ENCODE measurements at regions not wholly inside any gene's neighbourhood (a gene's known extent, or its start where the extent isn't known, plus 50 kb on each side); places are given as distances from the start of the nearest gene placed in this dataset.
"Not testable (repeated sequence)": the region's sequence is repeated elsewhere in the genome, so short reads cannot be mapped to it uniquely, and the experiment has no call there.

DNA sequence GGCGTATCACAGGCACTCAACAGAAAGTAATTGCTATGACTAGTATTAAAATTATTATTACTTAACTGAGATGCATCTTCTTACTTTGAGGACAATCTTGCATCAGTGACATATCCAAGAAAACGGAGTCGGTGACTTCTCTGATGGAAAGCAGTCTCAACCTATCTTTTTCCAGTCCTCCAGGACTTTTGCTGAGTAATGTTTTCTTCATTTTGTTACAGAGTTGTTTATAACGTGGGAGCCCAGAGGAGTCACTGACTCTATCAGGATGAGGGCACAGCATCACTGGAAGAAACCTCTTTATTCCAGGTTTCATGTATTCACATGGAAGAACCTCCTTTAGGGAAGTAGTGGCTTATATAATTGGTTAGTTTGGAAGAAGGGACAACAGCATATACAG, 51.5 kb upstream of the MELK start:
- Mint-ChIP-seq H3K4me1 (no peaks in the 10 kb centered on the region), H3K4me3 (no peak overlapping the region), H3K27me3 (peaks cover 4% of the 10 kb centered on the region), H3K9me3 (no peaks in the 10 kb centered on the region), H3K27ac (no peak overlapping the region), H3K36me3 (ENCODE audit: low read depth) (no peaks in the 10 kb centered on the region)
- DNase-seq, result no peak
- ChIA-PET CTCF (no interaction called here), POLR2A (no interaction called here)

DNA sequence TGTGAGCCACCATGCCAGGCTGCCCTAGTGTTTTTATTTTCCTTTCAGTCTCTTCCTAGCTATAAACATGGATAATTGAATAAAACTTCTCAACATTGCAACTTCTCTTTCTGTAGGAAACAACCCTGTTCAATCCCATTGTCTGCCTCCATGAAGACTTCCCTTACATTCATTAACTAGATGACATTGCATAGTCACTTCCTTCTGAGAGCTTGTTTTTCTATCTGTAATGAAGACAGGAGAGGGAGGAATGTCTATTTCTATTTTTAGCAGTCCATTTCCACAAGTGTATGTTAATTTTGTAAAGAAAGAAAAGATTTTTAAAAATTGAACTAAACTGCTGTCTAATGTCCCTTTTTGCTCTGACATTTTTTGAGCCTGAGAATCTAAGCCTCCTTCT, 55.6 kb upstream of the MELK start:
- H3K4me1 Mint-ChIP-seq, result no peaks in the 10 kb centered on the region
- DNase-seq, result no peak
- no peaks in the 10 kb centered on the region for H3K36me3 Mint-ChIP-seq (ENCODE audit: low read depth)
- no peaks in the 10 kb centered on the region for H3K9me3 Mint-ChIP-seq
- peaks cover 10% of the 10 kb centered on the region for H3K27me3 Mint-ChIP-seq
- ChIA-PET POLR2A (interaction anchor here (0.6 kb wide), 1 partner anchor 11 kb away, joined by 4 read pairs; no protein-coding TSS in a partner anchor), CTCF (interaction anchor here (0.7 to 0.9 kb wide), 2 partner anchors 44 to 110 kb away, joined by 3 read pairs; no protein-coding TSS in a partner anchor)
- H3K4me3 Mint-ChIP-seq, result no peak overlapping the region
- H3K27ac Mint-ChIP-seq, result no peak overlapping the region

DNA sequence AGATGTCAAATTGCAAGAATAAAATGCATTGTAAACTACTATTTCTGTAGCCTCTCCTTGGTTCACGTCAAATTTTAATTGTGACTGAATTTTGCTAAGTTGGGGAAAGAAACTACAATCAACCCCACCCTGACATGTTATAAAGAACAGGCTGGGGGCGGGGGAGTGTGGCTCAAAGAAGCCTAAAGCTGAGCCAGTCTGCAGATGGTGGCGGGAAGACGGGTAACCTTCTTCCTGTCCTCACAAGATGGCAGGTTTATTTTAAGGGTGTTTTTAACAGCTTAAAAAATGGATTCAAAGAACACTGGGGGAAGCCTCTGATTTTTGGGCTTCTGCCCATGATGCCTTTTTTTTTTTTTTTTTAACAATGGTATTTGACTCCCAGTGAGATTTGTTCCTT, 68.5 kb upstream of the MELK start:
- Mint-ChIP-seq H3K27ac (no peak overlapping the region), H3K4me3 (no peak overlapping the region), H3K9me3 (no peaks in the 10 kb centered on the region), H3K4me1 (peaks cover 16% of the 10 kb centered on the region), H3K27me3 (peaks cover 8% of the 10 kb centered on the region), H3K36me3 (ENCODE audit: low read depth) (no peaks in the 10 kb centered on the region)
- ChIA-PET CTCF (interaction anchor here (1.2 kb wide), 1 partner anchor 97 kb away, joined by 8 read pairs; no protein-coding TSS in a partner anchor), POLR2A (interaction anchor here (1.6 kb wide), 1 partner anchor 16 kb away, joined by 6 read pairs; no protein-coding TSS in a partner anchor)
- no peak for DNase-seq

DNA sequence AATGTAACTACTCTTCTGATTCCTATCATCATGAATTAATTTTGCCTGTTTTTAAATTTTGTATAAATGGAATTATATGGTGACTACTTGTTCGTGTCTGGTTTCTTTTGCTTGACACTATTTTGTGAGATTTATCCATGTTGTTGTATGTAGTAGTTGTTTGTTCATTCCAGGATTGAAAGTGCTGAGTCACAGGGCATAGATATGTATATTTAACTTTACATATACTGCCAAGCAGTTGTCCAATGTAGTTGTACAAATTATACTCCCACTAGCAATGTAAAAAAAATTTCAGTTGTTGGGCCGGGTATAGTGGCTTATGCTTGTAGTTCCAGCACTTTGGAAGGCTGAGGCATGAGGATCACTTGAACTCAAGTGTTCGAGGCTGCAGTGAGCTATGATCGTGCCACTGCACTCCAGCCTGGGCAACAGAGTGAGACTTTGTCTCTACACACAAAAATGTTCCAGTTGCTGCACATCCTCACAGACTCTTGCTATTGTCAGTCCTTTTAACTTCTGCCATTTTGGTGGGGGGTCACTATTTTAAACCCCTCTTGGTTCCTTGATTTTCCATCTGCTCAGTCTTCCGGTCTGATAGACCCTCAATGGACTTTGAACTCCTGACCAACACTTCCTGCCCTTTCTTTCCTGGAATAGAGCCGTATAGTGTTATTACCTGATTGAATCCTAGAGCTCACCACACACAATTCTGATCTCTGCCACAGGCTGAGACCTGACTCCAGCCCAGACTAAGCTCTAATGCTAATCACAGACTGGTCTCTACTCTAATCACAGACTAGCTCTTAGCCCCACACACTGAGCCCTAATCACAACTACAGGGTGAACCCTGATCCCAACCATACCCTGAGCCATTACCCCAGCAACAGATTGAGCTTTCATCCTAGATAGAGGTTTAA, 69.3 kb upstream of the MELK start:
- Mint-ChIP-seq H3K27me3 (peaks cover 3% of the 10 kb centered on the region), H3K27ac (no peak overlapping the region), H3K36me3 (ENCODE audit: low read depth) (no peaks in the 10 kb centered on the region), H3K9me3 (no peaks in the 10 kb centered on the region), H3K4me3 (no peak overlapping the region), H3K4me1 (peaks cover 16% of the 10 kb centered on the region)
- CTCF ChIA-PET, result interaction anchor here (1.2 kb wide), 1 partner anchor 96 kb away, joined by 8 read pairs; no protein-coding TSS in a partner anchor
- POLR2A ChIA-PET, result interaction anchor here (0.7 to 1.6 kb wide), 2 partner anchors 15 to 44 kb away, joined by 3 to 6 read pairs; no protein-coding TSS in a partner anchor
- DNase-seq, result no peak

DNA sequence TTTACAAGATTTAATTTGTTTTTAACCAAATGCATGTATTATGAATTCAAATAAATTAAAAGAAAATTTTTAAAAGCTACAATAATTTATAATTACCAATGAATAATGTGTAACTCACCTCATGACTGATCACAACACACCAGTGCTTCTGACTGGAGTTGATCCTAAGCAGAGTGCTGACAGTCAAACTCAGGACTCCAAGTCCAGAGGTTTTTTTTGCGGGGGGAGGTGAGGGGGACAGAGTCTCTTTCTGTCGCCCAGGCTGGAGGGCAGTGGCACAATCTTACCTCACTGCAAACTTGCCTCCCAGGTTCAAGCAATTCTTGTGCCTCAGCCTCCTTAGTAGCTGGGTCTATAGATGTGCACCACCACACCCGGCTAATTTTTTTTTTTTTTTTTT, 71.0 kb upstream of the MELK start:
- H3K9me3 Mint-ChIP-seq, result no peaks in the 10 kb centered on the region
- peaks cover 16% of the 10 kb centered on the region for H3K4me1 Mint-ChIP-seq
- H3K4me3 Mint-ChIP-seq, result no peak overlapping the region
- no peaks in the 10 kb centered on the region for H3K36me3 Mint-ChIP-seq (ENCODE audit: low read depth)
- DNase-seq, result no peak
- no peaks in the 10 kb centered on the region for H3K27me3 Mint-ChIP-seq
- ChIA-PET POLR2A (interaction anchor here (2.6 kb wide), 1 partner anchor 14 kb away, joined by 15 read pairs; no protein-coding TSS in a partner anchor), CTCF (no interaction called here)
- H3K27ac Mint-ChIP-seq, result no peak overlapping the region

DNA sequence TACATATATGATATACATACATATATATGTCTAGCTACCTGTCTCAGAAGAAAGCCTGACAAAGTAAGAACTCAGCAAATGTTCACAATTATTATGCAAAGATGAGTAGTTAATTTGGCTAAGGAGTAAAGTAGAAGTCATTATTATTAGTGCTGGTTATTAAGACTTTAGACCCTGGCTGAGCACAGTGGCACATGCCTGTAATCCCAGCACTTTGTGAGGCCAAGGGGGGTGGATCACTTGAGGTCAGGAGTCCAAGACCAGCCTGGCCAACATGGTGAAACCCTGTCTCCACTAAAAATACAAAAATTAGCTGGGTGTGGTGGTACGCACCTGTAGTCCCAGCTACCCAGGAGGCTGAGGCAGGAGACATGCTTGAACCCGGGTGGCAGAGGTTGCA, 71.8 kb upstream of the MELK start:
- H3K27ac Mint-ChIP-seq, result not testable (repeated sequence)
- POLR2A ChIA-PET, result interaction anchor here (2.6 kb wide), 1 partner anchor 13 kb away, joined by 15 read pairs; no protein-coding TSS in a partner anchor

DNA sequence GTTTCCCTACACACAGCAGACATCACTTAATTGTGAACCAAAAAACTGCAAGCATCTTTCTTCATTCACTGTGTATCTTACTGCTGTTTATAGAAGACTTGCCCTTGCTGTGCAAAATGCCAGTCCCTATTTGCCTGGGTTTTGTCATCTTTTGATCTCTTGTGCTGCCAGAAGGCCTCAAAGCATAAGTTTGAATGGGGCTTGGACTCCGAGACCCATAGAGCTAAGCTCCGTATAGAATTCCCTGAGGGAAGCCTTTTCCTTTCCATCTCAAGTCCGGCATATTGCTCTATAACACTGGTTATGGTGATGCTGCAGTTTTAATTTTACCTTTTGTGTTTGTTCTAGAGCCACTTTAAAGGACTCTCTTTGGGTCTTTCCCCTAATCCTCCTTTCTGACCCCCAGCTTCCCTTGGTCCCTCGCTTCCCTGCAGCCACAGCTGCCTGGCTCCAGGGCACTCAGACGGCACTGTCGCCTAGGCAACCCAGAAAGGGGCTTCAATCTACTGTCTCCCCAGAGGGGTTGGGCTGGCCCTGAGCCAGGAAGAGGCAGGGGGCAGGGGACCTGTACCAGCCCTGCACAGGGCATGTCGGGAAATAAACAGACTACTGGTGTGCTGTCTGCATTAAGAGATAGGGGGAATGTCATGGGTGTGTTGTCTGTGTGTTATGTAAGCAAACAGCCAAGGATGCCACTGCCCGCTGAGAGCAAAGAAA, 73.4 kb upstream of the MELK start:
- Mint-ChIP-seq H3K4me3 (no peak overlapping the region), H3K27me3 (no peaks in the 10 kb centered on the region), H3K36me3 (ENCODE audit: low read depth) (no peaks in the 10 kb centered on the region), H3K9me3 (no peaks in the 10 kb centered on the region), H3K27ac (no peak overlapping the region), H3K4me1 (peaks cover 21% of the 10 kb centered on the region)
- ChIA-PET POLR2A (no interaction called here), CTCF (no interaction called here)
- no peak for DNase-seq

More for the DNA sequence above, 71.8 kb upstream of the MELK start:
- not testable (repeated sequence) for DNase-seq; H3K36me3 Mint-ChIP-seq (ENCODE audit: low read depth); H3K9me3 Mint-ChIP-seq; H3K27me3 Mint-ChIP-seq; H3K4me3 Mint-ChIP-seq
- CTCF ChIA-PET, result interaction anchor here (1.2 to 1.3 kb wide), 2 partner anchors 10 to 94 kb away, joined by 3 read pairs; no protein-coding TSS in a partner anchor
- H3K4me1 Mint-ChIP-seq, result peaks cover 16% of the 10 kb centered on the region

DNA sequence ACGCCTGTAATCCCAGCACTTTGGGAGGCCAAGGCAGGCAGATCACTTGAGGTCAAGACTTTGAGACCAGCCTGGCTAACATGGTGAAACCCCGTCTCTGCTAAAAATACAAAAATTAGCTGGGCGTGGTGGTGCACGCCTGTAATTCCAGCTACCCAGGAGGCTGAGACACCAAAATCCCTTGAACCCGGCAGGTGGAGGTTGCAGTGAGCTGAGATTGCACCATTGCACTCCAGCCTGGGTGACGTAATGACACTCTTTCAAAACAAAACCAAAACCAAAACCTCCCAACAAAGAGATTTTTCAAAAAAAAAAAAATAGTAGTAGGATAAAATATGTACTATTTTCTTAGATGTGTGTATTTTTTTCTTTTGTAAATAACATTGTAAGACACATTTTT, 79.1 kb upstream of the MELK start:
- Mint-ChIP-seq H3K4me1 (peaks cover 41% of the 10 kb centered on the region), H3K4me3 (peak overlapping the region; percentile 11), H3K27ac (peak overlapping the region; percentile 64)
- CTCF ChIA-PET; H3K9me3 Mint-ChIP-seq; H3K27me3 Mint-ChIP-seq; POLR2A ChIA-PET; H3K36me3 Mint-ChIP-seq (ENCODE audit: low read depth): not testable (repeated sequence)
- DNase-seq, result peak; percentile 53

DNA sequence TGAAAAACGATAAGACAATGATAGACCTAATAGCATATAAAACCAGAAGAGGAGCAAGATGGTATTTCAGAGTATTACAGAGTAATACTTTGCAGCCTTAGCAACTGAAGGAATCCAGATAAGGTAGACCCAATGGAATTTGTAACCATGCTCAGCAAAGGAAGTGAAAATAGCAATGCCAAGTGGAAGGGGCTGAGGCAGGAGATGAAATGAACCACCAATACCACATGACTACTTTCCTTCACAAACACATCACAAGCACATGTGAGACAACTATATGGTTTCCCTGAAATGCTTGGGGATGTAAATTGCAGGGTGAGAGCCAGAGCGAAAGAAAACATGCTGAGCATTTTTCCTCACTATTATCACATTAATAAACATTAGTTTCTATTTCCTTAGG, 79.8 kb upstream of the MELK start:
- Mint-ChIP-seq H3K27me3 (no peaks in the 10 kb centered on the region), H3K36me3 (ENCODE audit: low read depth) (no peaks in the 10 kb centered on the region), H3K4me1 (peaks cover 48% of the 10 kb centered on the region), H3K9me3 (no peaks in the 10 kb centered on the region), H3K4me3 (peak overlapping the region; percentile 28), H3K27ac (peak overlapping the region; percentile 28)
- DNase-seq, result no peak
- ChIA-PET POLR2A (no interaction called here), CTCF (interaction anchor here (0.7 kb wide), 1 partner anchor 86 kb away, joined by 4 read pairs; no protein-coding TSS in a partner anchor)

DNA sequence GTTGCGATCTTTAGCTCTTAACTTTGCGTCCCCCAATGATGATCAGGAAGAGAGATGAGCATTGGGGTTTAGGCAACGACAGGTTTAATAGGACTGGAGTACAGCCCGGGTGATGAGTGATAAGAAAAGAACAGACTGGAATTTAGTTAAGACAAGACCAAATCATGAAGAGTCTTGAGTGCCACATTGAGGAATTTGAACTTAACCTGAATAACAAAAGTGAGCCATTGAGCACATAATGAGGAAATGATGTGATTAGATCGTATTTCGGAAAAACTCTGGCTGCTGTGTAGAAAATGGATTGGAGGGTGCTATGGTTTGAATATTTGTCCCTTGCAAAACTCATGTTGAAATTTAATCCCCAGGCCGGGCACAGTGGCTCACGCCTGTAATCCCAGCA, 83.2 kb upstream of the MELK start:
- H3K4me3 Mint-ChIP-seq, result no peak overlapping the region
- ChIA-PET POLR2A (interaction anchor here (0.6 to 4.4 kb wide), 5 partner anchors 8 to 298 kb away, joined by 3 to 73 read pairs (median 17); partner anchors contain the start of genes CLTA and RNF38), CTCF (interaction anchor here (2.0 kb wide), 1 partner anchor 83 kb away, joined by 10 read pairs; no protein-coding TSS in a partner anchor)
- H3K9me3 Mint-ChIP-seq, result no peaks in the 10 kb centered on the region
- peaks cover 9% of the 10 kb centered on the region for H3K36me3 Mint-ChIP-seq (ENCODE audit: low read depth)
- H3K27ac Mint-ChIP-seq, result peak overlapping the region; percentile 98
- no peak for DNase-seq
- H3K4me1 Mint-ChIP-seq, result peaks cover 56% of the 10 kb centered on the region
- H3K27me3 Mint-ChIP-seq, result no peaks in the 10 kb centered on the region

DNA sequence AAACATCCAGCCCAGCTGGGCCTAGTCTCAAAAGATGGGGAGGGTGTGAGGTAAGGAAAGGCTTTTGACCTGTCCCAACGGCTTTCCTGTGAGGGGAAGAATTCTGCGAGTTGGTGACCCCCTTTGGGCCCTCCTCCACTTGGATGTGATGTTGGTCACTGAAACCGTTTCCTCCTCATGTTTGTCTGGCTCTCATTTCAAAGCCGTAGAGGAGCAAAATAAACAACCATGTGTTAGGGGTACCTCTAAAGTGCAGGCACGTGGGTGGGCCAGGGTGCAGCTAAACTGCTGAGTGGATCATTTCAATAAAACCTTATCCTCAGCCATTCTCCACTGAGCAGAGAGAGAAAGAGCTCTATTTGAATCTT, 84.3 kb upstream of the MELK start:
- DNase-seq, result no peak
- CTCF ChIA-PET, result interaction anchor here (0.7 to 2.0 kb wide), 6 partner anchors 15 to 280 kb away, joined by 3 to 10 read pairs (median 4); no protein-coding TSS in a partner anchor
- POLR2A ChIA-PET, result interaction anchor here (0.6 to 4.4 kb wide), 22 partner anchors 8 to 997 kb away, joined by 3 to 73 read pairs (median 4); partner anchors contain the start of genes CLTA, POLR1E and RNF38
- H3K4me3 Mint-ChIP-seq, result peak overlapping the region; percentile 85
- peaks cover 54% of the 10 kb centered on the region for H3K4me1 Mint-ChIP-seq
- H3K36me3 Mint-ChIP-seq (ENCODE audit: low read depth), result peaks cover 11% of the 10 kb centered on the region
- peak overlapping the region; percentile 98 for H3K27ac Mint-ChIP-seq
- no peaks in the 10 kb centered on the region for H3K9me3 Mint-ChIP-seq
- H3K27me3 Mint-ChIP-seq, result no peaks in the 10 kb centered on the region

DNA sequence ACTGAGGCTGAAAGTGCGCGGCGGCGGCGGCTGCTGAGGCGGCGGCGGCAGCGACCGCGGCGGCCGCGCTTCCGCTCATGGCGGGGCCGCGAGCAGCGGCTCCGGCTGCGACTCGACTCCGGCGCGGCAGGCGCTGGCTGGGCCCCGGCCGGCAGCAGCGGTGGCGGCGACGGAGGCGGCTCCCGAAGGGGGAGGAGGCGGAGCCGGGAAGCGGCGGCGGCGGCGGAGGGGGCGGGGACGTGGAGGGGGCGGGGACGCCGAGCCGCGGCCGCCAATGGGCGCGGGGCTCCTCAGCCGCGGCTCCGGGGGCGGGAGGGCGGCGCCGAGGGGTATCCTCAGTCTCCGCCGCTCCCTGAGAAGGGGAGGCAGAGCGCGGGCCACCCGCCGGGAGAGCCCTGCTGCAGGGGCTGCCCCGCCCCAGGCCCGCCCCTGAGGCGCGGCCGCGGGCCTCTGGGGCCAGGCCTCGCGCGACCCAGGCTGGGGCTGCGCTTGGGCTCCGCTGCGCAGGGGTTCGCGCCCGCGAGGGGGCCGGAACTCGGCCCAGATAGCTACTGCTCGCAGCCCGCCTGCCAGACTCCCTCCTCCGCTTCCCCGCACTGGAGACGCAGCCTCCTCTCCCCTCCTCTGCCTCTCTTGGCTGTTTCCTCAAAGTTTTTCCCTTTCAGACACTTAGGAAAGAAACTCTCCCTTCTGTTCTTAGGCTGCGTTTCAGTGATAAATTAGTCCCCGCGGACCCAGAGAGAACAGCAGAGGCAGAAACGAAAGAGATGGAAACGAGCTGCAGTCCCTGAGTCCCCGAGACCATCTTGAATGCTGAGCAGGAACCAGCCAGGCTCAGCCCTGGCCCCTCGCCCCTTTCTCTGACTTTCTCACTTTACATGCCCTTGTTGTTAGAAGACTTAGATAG, 85.0 kb upstream of the MELK start:
- Mint-ChIP-seq H3K9me3 (no peaks in the 10 kb centered on the region), H3K4me3 (peak overlapping the region; percentile 85), H3K4me1 (peaks cover 51% of the 10 kb centered on the region), H3K27ac (peak overlapping the region; percentile 98), H3K27me3 (no peaks in the 10 kb centered on the region), H3K36me3 (ENCODE audit: low read depth) (peaks cover 13% of the 10 kb centered on the region)
- CTCF ChIA-PET, result interaction anchor here (0.9 to 2.5 kb wide), 6 partner anchors 14 to 159 kb away, joined by 3 to 10 read pairs (median 4); no protein-coding TSS in a partner anchor
- peak; percentile 92 for DNase-seq
- POLR2A ChIA-PET, result interaction anchor here (0.6 to 4.4 kb wide), 30 partner anchors 8 to 998 kb away, joined by 3 to 73 read pairs (median 4); partner anchors contain the start of genes CLTA, GNE, POLR1E and RNF38

Measured in activated CD4-positive, alpha-beta memory T cell treated with anti-CD3 and anti-CD28 coated beads, Interleukin-2, amount 10 ng/mL, durations not matched to agents 7 days and 5 days (primary cell).